ENCODE measurements at regions not wholly inside any gene's neighbourhood (a gene's known extent, or its start where the extent isn't known, plus 50 kb on each side); places are given as distances from the start of the nearest gene placed in this dataset.

GRCh38 chr4:107468812-107469211 lies 251.2 kb downstream of the PAPSS1 start:
- no peaks in the 10 kb centered on the region for H3K9me3 ChIP-seq (ENCODE audit: severe bottlenecking)
- H3K27ac ChIP-seq = no peak overlapping the region
- no peaks in the 10 kb centered on the region for H3K27me3 ChIP-seq (ENCODE audit: insufficient read depth, low read depth, severe bottlenecking)
- DNase-seq = no peak
- TF ChIP-seq, protein P1, sequence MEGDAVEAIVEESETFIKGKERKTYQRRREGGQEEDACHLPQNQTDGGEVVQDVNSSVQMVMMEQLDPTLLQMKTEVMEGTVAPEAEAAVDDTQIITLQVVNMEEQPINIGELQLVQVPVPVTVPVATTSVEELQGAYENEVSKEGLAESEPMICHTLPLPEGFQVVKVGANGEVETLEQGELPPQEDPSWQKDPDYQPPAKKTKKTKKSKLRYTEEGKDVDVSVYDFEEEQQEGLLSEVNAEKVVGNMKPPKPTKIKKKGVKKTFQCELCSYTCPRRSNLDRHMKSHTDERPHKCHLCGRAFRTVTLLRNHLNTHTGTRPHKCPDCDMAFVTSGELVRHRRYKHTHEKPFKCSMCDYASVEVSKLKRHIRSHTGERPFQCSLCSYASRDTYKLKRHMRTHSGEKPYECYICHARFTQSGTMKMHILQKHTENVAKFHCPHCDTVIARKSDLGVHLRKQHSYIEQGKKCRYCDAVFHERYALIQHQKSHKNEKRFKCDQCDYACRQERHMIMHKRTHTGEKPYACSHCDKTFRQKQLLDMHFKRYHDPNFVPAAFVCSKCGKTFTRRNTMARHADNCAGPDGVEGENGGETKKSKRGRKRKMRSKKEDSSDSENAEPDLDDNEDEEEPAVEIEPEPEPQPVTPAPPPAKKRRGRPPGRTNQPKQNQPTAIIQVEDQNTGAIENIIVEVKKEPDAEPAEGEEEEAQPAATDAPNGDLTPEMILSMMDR (IDR thresholded peaks at IDR 0.05; ENCODE audit: low read depth, low read length) = no peak
- H3K36me3 ChIP-seq = no peaks in the 10 kb centered on the region
- H3K4me3 ChIP-seq (ENCODE audit: low read depth, low read length) = no peak overlapping the region

DNA sequence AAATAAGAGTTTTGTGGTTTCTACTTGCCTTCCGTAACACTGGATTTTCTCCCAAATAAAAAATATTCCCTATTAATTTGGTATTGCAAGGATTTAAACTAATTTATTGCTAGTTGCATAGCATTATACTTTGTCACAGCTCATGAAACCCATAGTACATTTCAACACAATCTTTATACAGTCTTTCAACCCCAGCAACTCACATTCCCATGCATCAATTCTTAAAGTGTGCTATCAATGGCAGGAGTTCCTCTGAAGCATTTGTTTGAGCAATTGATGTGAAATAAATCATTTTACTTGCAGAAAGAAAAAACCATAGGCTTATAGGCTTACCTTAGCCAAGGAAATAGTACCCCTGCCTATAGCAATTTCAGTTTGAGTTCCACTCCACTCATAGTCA lies 251.9 kb downstream of the PAPSS1 start:
- no peak overlapping the region for H3K27ac ChIP-seq
- no peaks in the 10 kb centered on the region for H3K27me3 ChIP-seq (ENCODE audit: insufficient read depth, low read depth, severe bottlenecking)
- H3K4me3 ChIP-seq (ENCODE audit: low read depth, low read length) = no peak overlapping the region
- H3K9me3 ChIP-seq (ENCODE audit: severe bottlenecking) = no peaks in the 10 kb centered on the region
- TF ChIP-seq, protein P1 (IDR thresholded peaks at IDR 0.05; ENCODE audit: low read depth, low read length) = no peak
- H3K36me3 ChIP-seq = no peaks in the 10 kb centered on the region
- DNase-seq = no peak

GRCh38 chr4:107467461-107467860 lies 252.6 kb downstream of the PAPSS1 start:
- H3K27ac ChIP-seq = no peak overlapping the region
- no peaks in the 10 kb centered on the region for H3K27me3 ChIP-seq (ENCODE audit: insufficient read depth, low read depth, severe bottlenecking)
- no peak for DNase-seq
- TF ChIP-seq, protein P1 (IDR thresholded peaks at IDR 0.05; ENCODE audit: low read depth, low read length) = no peak
- no peaks in the 10 kb centered on the region for H3K36me3 ChIP-seq
- no peak overlapping the region for H3K4me3 ChIP-seq (ENCODE audit: low read depth, low read length)
- no peaks in the 10 kb centered on the region for H3K9me3 ChIP-seq (ENCODE audit: severe bottlenecking)

- H3K9me3 ChIP-seq (ENCODE audit: severe bottlenecking) = peaks cover 5% of the 10 kb centered on the region
- no peak for DNase-seq
- H3K27ac ChIP-seq = no peak overlapping the region
- TF ChIP-seq, protein P1 (IDR thresholded peaks at IDR 0.05; ENCODE audit: low read depth, low read length) = no peak
- H3K27me3 ChIP-seq (ENCODE audit: insufficient read depth, low read depth, severe bottlenecking) = no peaks in the 10 kb centered on the region
- H3K36me3 ChIP-seq = no peaks in the 10 kb centered on the region
- no peak overlapping the region for H3K4me3 ChIP-seq (ENCODE audit: low read depth, low read length)
Measured at GRCh38 chr4:107458194-107458593, 261.8 kb downstream of the PAPSS1 start.

DNA sequence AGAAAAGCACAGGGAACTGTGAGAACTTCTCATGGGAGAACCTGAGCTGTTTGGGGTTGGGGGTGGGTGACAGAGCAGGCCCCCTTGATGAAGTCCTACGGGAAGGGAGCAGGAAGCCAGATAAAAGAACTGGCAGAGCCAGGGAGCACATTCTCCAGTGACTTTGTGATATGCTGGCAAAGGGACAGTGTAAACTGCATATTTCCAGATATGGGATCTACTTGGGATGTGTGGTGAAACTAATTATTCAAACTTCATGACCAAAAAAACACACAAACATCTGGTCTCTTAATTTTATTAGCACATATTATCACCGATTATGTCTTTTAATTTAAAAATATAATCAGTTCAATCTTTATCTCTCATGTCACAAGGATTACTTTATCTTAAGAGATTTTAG lies 266.0 kb downstream of the PAPSS1 start:
- Histone ChIP-seq H3K27me3 (ENCODE audit: insufficient read depth, low read depth, severe bottlenecking) (no peaks in the 10 kb centered on the region), H3K27ac (no peak overlapping the region), H3K36me3 (no peaks in the 10 kb centered on the region), H3K4me3 (ENCODE audit: low read depth, low read length) (no peak overlapping the region), H3K9me3 (ENCODE audit: severe bottlenecking) (no peaks in the 10 kb centered on the region)
- no peak for DNase-seq
- TF ChIP-seq, protein P1 (IDR thresholded peaks at IDR 0.05; ENCODE audit: low read depth, low read length) = no peak
